C4-2B (cell line): ENCODE measurements at regions not wholly inside any gene's neighbourhood (a gene's known extent, or its start where the extent isn't known, plus 50 kb on each side); places are given as distances from the start of the nearest gene placed in this dataset.

Experiments used
- CTCF ChIP-seq: fragments of 450-650 bp; conservative IDR thresholded peaks from 2 replicates; pipeline ENCODE4 v1.5.1; 2017; ENCODE audit warnings: mild to moderate bottlenecking
- ZFX ChIP-seq: fragments of 450-650 bp; IDR thresholded peaks from 2 replicates; pipeline ENCODE4 v1.6.1; 2017

- no peak for TF ChIP-seq CTCF
- no peak for TF ChIP-seq ZFX
Measured at GRCh38 chr13:44088411-44088810, 208.7 kb downstream of the LACC1 start.
